Uterus (tissue), 3 donors: ENCODE measurements at regions not wholly inside any gene's neighbourhood (a gene's known extent, or its start where the extent isn't known, plus 50 kb on each side); places are given as distances from the start of the nearest gene placed in this dataset.
"Not testable (repeated sequence)": the region's sequence is repeated elsewhere in the genome, so short reads cannot be mapped to it uniquely, and the experiment has no call there.

Experiments used
- DNase-seq, 2 donors: peaks; one replicate each; pipeline ENCODE4 v3.0.0-alpha.2; 2019 to 2020
- H3K27ac ChIP-seq, 2 donors: fragments of 200-600 bp; sonication (generic); 1 replicate in 1 of 2; 2 replicates in 1 of 2; pipeline ENCODE4 v1.5.1; 2016 to 2018
- H3K27me3 ChIP-seq, 2 donors: fragments of 200-600 bp; sonication (generic); one replicate each; pipeline ENCODE4 v1.5.1; 2018 to 2019; ENCODE audit warnings: control low read depth in 1 of 2
- H3K36me3 ChIP-seq, 2 donors: fragments of 200-600 bp; sonication (generic); one replicate each; pipeline ENCODE4 v1.5.1; 2019; ENCODE audit warnings: control low read depth in 1 of 2
- H3K4me1 ChIP-seq, 2 donors: fragments of 200-600 bp; sonication (generic); one replicate each; pipeline ENCODE4 v1.5.1; 2018 to 2019; ENCODE audit warnings: control low read depth in 1 of 2
- H3K4me3 ChIP-seq, 2 donors: fragments of 200-600 bp; sonication (generic); 1 replicate in 1 of 2; 2 replicates in 1 of 2; pipeline ENCODE4 v1.5.1; 2018 to 2019; ENCODE audit warnings: mild to moderate bottlenecking in 1 of 2
- H3K9me3 ChIP-seq, 2 donors: fragments of 200-600 bp; sonication (generic); one replicate each; pipeline ENCODE4 v1.5.1; 2019; ENCODE audit warnings: control low read depth in 1 of 2
- POLR2A ChIP-seq, 2 donors: fragments of 450-650 bp; IDR thresholded peaks; one replicate each; pipeline ENCODE4 v1.6.1; 2016; ENCODE audit warnings: antibody characterized with exemption in 2 of 2, mild to moderate bottlenecking in 1 of 2, moderate library complexity in 1 of 2
- intact Hi-C: fragments of 100-400 bp; cut with DNase I; formaldehyde crosslinking; loops from one replicate; pipeline ENCODE4 v1.15.1; 2023; ENCODE audit warnings: low total_unique reads
- TF ChIP-seq, protein P1 (sequence below), 4 experiments: fragments of 200-600 bp in 2 of 4; fragments of 450-650 bp in 2 of 4; sonication (generic) in 2 of 4; IDR thresholded peaks; one replicate each; pipeline ENCODE4 v1.5.1; 2016 to 2019; ENCODE audit warnings: antibody characterized with exemption in 4 of 4, mild to moderate bottlenecking in 2 of 4, moderate library complexity in 1 of 4
- donor health status: DM: yes; HTN: yes; CAD: no.

DNA sequence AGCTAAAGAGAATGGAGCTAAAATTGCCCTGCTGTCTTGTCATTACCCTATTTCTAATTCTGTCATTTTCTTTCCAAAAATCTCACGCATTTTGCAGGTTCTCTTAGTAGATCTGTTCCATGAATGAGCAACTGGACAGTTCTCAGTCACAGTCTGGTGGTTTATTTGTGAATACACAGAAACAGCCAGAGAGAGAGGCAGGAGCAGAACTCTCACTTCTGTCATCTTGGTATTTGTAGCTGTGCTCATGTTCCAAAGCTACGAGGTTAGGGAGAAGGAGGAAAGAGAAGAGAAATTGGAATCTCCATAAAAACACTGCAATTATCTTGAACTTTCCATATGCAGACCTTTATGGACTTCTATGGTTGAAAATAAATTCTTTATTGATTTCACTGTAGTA lies 118.0 kb upstream of the OR13F1 start:
- intact Hi-C loops = no loop called here
- Histone ChIP-seq H3K27me3 (no peaks in the 10 kb centered on the region), H3K4me1 (no peaks in the 10 kb centered on the region), H3K27ac (no peak overlapping the region), H3K4me3 (no peak overlapping the region), H3K9me3 (no peaks in the 10 kb centered on the region), H3K36me3 (no peaks in the 10 kb centered on the region)
- TF ChIP-seq, protein P1, sequence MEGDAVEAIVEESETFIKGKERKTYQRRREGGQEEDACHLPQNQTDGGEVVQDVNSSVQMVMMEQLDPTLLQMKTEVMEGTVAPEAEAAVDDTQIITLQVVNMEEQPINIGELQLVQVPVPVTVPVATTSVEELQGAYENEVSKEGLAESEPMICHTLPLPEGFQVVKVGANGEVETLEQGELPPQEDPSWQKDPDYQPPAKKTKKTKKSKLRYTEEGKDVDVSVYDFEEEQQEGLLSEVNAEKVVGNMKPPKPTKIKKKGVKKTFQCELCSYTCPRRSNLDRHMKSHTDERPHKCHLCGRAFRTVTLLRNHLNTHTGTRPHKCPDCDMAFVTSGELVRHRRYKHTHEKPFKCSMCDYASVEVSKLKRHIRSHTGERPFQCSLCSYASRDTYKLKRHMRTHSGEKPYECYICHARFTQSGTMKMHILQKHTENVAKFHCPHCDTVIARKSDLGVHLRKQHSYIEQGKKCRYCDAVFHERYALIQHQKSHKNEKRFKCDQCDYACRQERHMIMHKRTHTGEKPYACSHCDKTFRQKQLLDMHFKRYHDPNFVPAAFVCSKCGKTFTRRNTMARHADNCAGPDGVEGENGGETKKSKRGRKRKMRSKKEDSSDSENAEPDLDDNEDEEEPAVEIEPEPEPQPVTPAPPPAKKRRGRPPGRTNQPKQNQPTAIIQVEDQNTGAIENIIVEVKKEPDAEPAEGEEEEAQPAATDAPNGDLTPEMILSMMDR (IDR thresholded peaks at IDR 0.05) = no peak
- TF ChIP-seq POLR2A (IDR thresholded peaks at IDR 0.05) = no peak
- no peak for DNase-seq

DNA sequence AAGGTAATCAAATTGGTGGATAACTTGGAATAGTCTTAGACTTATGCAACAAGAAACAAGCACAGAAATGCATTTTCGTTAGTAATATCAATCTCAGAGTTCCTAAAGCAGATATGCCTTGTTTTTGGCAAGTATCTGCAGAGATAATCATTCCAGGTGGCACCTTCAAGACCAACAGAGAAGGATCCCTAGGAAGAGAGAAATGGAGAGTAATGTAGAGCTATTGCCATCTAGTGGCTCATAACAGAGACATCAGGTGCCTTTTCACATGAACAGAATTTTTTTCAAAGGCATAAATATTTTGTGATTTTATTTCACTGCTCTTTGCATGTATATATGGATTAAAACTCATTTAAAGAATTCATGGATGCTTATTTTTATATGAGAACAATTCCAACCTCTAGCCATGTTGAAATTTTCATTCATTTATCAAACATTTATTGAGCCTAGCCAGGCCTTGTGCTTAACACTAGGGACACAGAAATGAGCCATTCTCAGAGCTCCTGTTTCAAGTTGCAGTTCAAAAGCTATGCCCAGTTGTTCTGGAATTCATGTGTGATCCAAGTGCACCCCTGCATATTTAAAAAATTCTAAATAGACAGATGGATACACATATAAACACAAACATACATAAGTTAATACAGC lies 117.5 kb upstream of the OR13F1 start:
- TF ChIP-seq, protein P1 (IDR thresholded peaks at IDR 0.05) = peak; percentile 13 to 49 (median 44)
- no peak for TF ChIP-seq POLR2A (IDR thresholded peaks at IDR 0.05)
- Histone ChIP-seq H3K27ac (no peak overlapping the region), H3K36me3 (no peaks in the 10 kb centered on the region), H3K4me1 (no peaks in the 10 kb centered on the region), H3K27me3 (no peaks in the 10 kb centered on the region), H3K4me3 (no peak overlapping the region), H3K9me3 (no peaks in the 10 kb centered on the region)
- no peak for DNase-seq
- intact Hi-C loops = no loop called here

DNA sequence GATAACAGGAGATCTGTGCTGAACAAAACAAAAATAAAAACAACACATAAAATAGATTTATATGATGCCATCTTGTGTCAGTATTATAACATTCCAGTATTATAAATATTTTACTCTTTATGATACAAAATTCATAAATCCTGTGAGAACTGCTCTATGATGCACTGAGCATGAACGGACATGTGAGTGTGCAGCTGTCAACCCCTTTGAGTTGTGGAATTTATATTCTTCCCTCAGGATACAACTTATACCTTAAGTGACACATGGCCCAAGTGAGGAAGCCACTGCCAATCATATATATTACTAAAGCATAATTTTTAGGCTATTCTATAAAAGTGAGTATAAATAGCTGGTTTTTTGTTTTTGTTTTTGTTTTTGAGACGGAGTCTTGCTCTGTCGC lies 116.0 kb upstream of the OR13F1 start:
- DNase-seq = no peak
- no peak overlapping the region for H3K27ac ChIP-seq
- no peaks in the 10 kb centered on the region for H3K36me3 ChIP-seq
- TF ChIP-seq, protein P1 (IDR thresholded peaks at IDR 0.05) = no peak
- no peak for TF ChIP-seq POLR2A (IDR thresholded peaks at IDR 0.05)
- H3K4me3 ChIP-seq = no peak overlapping the region
- no peaks in the 10 kb centered on the region for H3K4me1 ChIP-seq
- H3K9me3 ChIP-seq = no peaks in the 10 kb centered on the region
- H3K27me3 ChIP-seq = no peaks in the 10 kb centered on the region
- intact Hi-C loops = no loop called here

GRCh38 chr9:104389341-104389740 lies 114.7 kb upstream of the OR13F1 start:
- Histone ChIP-seq H3K4me3 (no peak overlapping the region), H3K27ac (no peak overlapping the region), H3K9me3 (no peaks in the 10 kb centered on the region), H3K27me3 (no peaks in the 10 kb centered on the region), H3K36me3 (no peaks in the 10 kb centered on the region), H3K4me1 (no peaks in the 10 kb centered on the region)
- intact Hi-C loops = no loop called here
- TF ChIP-seq POLR2A (IDR thresholded peaks at IDR 0.05) = no peak
- TF ChIP-seq, protein P1 (IDR thresholded peaks at IDR 0.05) = no peak
- no peak for DNase-seq

DNA sequence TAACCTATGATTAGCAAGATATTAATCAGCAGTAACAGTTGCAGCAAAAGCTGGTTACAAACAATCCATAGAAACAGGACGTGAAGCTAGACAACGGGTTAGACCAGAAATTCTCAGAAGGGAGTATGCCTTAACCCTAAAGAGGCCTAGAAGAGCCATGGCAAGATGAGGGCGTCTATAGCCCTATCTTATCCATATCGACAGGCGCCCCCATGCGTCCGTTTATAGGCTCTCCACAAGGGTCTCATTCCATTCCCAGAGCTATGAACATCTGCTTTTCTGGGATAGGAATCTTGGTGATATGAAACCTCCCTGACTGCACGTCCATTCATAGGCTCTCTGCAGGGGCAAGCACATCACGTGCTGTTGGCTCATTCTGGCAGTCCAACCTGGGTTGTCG lies 109.2 kb upstream of the OR13F1 start:
- H3K9me3 ChIP-seq, DNase-seq, H3K27me3 ChIP-seq, H3K4me3 ChIP-seq, H3K36me3 ChIP-seq, intact Hi-C loops, H3K27ac ChIP-seq, H3K4me1 ChIP-seq: not testable (repeated sequence)

GRCh38 chr9:104412238-104412637 lies 91.8 kb upstream of the OR13F1 start:
- no peak for DNase-seq
- no peak overlapping the region for H3K27ac ChIP-seq
- TF ChIP-seq, protein P1 (IDR thresholded peaks at IDR 0.05) = no peak
- TF ChIP-seq POLR2A (IDR thresholded peaks at IDR 0.05) = no peak
- no peaks in the 10 kb centered on the region for H3K4me1 ChIP-seq
- H3K4me3 ChIP-seq = no peak overlapping the region
- no peaks in the 10 kb centered on the region for H3K27me3 ChIP-seq
- no peaks in the 10 kb centered on the region for H3K9me3 ChIP-seq
- intact Hi-C loops = no loop called here
- H3K36me3 ChIP-seq = no peaks in the 10 kb centered on the region
